ENCODE measurements at regions not wholly inside any gene's neighbourhood (a gene's known extent, or its start where the extent isn't known, plus 50 kb on each side); places are given as distances from the start of the nearest gene placed in this dataset.
"Not testable (repeated sequence)": the region's sequence is repeated elsewhere in the genome, so short reads cannot be mapped to it uniquely, and the experiment has no call there.

DNA sequence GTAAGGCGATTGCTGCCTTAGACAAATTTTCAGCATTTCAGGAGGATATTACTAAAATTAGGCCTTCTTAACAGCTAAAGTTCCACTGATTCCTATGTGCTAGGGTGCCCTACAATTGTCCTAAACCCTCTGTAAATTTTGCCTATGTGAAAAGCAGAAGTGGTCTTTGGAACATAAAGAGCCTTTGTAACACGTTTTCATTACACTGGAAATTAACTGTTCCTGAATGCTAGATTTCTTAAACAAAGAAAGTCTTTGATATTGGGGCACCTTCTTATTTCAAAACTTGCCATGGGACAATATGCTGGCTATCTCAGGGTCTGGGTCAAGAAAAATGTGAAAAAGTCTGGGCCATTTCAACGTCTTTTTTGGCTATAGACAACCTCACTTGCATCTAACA, 60.4 kb upstream of the MOCS2 start:
- TF ChIP-seq, protein P1, sequence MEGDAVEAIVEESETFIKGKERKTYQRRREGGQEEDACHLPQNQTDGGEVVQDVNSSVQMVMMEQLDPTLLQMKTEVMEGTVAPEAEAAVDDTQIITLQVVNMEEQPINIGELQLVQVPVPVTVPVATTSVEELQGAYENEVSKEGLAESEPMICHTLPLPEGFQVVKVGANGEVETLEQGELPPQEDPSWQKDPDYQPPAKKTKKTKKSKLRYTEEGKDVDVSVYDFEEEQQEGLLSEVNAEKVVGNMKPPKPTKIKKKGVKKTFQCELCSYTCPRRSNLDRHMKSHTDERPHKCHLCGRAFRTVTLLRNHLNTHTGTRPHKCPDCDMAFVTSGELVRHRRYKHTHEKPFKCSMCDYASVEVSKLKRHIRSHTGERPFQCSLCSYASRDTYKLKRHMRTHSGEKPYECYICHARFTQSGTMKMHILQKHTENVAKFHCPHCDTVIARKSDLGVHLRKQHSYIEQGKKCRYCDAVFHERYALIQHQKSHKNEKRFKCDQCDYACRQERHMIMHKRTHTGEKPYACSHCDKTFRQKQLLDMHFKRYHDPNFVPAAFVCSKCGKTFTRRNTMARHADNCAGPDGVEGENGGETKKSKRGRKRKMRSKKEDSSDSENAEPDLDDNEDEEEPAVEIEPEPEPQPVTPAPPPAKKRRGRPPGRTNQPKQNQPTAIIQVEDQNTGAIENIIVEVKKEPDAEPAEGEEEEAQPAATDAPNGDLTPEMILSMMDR (IDR thresholded peaks at IDR 0.05; ENCODE audit: extremely low read depth, insufficient read depth, missing control alignments) = no peak
- in situ Hi-C loops (cut with MboI; ENCODE audit: low pct_unique_long_range_greater_than_20kb, low sequenced_read_pairs, unreplicated experiment) = loop anchor here (25.0 kb wide), 1 partner anchor 1067 kb away; no protein-coding TSS in a partner anchor
- no peak for DNase-seq (ENCODE audit: low spot score)

DNA sequence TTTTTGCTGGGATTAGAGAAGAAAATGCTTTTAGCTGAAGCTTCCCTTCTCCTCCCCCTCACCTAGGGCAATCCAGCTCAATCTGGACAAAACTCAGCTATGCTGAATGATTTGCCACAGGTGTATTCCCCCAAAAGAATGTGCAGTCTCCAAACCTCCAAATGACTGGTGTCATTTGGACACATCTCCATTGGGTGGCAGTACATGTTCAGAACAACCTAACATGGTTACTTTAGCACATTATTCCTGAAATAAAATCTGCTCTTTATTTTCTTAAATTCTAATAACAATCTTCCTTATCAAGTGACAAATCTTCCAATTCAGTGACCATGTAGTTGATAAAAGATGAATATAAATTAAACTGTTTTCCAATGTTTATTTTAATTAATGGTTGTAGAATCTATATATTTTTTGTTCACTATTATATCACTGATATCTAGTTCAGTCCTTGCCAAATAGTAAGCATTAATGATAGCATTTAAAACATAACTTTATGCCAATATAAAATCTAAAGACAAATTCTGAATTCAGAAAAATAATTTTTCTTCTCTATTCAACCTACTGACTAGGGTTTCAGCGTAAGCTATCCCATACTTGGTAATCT, 61.3 kb upstream of the MOCS2 start:
- peak; percentile 28 for DNase-seq (ENCODE audit: low spot score)
- in situ Hi-C loops (cut with MboI; ENCODE audit: low pct_unique_long_range_greater_than_20kb, low sequenced_read_pairs, unreplicated experiment) = loop anchor here (25.0 kb wide), 1 partner anchor 1066 kb away; no protein-coding TSS in a partner anchor
- TF ChIP-seq, protein P1 (IDR thresholded peaks at IDR 0.05; ENCODE audit: extremely low read depth, insufficient read depth, missing control alignments) = peak; percentile 73

DNA sequence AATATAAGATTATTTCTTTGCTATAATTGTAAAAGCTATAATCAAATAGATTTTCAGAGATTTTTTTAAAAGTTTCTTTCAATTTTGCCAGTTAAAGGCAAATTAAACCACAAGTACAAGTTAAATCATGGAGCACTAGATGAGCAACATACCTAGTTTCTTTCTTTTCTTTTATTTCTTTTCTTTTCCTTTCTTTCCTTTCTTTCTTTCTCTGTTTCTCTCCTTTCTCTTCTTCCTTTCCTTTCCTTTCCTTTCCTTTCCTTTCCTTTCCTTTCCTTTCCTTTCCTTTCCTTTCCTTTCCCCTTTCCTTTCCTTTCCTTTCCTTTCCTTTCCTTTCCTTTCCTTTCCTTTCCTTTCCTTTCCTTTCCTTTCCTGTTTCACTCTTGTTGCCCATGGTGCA, 62.5 kb upstream of the MOCS2 start:
- in situ Hi-C loops (cut with MboI; ENCODE audit: low pct_unique_long_range_greater_than_20kb, low sequenced_read_pairs, unreplicated experiment) = loop anchor here (25.0 kb wide), 1 partner anchor 1065 kb away; no protein-coding TSS in a partner anchor
- DNase-seq (ENCODE audit: low spot score) = not testable (repeated sequence)

DNA sequence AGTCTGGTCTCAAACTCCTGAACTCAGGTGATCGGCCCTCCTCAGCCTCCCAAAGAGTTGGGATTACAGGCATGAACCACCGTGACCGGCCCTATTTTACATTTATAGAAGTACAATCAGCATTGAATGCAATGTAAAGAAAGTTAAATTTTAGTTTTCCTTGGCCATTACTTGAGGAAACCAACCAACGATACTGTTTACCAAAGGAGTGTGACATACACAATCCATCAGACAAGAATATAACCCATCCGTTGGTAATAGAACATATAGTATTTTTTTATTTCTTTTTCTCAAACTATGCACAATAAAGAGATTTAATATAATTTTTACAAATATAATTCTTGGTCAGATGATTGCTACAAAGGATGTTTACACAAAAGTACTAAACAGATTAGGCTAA, 63.1 kb upstream of the MOCS2 start:
- in situ Hi-C loops (cut with MboI; ENCODE audit: low pct_unique_long_range_greater_than_20kb, low sequenced_read_pairs, unreplicated experiment) = loop anchor here (25.0 kb wide), 1 partner anchor 1065 kb away; no protein-coding TSS in a partner anchor
- no peak for DNase-seq (ENCODE audit: low spot score)
- TF ChIP-seq, protein P1 (IDR thresholded peaks at IDR 0.05; ENCODE audit: extremely low read depth, insufficient read depth, missing control alignments) = no peak

DNA sequence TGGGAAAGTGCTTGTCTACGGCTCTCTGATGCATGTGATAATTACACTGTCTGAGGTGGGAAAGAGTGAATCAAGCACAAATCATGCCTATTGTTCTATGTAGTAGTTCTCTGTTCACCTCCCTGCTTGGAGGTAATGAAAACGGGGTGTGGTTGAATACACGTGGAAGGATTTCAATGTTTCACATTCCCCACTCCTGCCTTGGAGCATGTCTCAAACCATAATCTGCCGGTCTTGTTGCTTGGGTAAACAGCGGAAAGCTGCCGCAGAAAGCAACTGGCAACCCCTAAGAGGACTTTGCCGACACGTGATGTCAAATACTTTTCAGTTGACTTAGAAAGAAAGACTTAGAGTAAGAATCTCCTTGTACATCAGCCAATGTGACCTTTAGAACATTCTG, 63.5 kb upstream of the MOCS2 start:
- TF ChIP-seq, protein P1 (IDR thresholded peaks at IDR 0.05; ENCODE audit: extremely low read depth, insufficient read depth, missing control alignments) = no peak
- DNase-seq (ENCODE audit: low spot score) = no peak
- in situ Hi-C loops (cut with MboI; ENCODE audit: low pct_unique_long_range_greater_than_20kb, low sequenced_read_pairs, unreplicated experiment) = loop anchor here (25.0 kb wide), 1 partner anchor 1064 kb away; no protein-coding TSS in a partner anchor

DNA sequence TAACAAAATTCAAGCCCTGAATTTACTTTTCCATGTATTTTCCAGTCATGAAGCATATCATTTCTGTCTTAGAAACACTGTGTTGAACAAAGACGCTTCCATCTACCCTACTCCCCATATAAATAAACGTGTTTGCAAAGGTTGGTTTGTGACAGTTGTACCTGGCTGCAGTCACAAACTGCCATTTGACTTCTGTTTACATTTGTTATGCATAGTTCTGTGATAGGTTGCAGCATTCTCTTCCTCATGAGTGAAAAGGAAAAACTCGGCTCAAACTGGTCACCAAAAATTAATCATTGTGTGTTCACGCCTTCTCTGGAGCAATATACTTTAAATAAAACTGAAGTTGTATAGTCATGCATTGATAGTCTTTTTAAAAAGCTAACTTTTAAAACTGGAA, 69.3 kb upstream of the MOCS2 start:
- TF ChIP-seq, protein P1 (IDR thresholded peaks at IDR 0.05; ENCODE audit: extremely low read depth, insufficient read depth, missing control alignments) = no peak
- no peak for DNase-seq (ENCODE audit: low spot score)
- in situ Hi-C loops (cut with MboI; ENCODE audit: low pct_unique_long_range_greater_than_20kb, low sequenced_read_pairs, unreplicated experiment) = no loop called here

DNA sequence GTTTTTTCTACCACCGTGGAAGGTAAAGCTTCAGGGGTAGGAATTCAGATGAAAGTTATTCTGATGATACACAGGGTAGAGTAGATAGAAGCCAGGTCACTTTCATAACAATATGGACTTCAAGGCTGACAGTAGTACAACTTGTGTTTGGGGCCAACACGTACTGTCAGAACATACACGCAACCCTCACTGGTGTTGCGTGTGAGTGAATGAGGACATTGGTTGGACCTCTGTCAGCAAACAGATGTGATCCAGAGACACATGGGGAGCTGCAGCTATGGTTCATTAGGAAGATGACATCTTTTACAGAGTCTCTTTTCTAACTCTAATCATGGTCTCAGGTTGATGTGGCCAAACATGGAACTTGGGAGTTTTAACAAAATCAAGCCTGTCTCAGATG, 70.1 kb upstream of the MOCS2 start:
- no peak for DNase-seq (ENCODE audit: low spot score)
- in situ Hi-C loops (cut with MboI; ENCODE audit: low pct_unique_long_range_greater_than_20kb, low sequenced_read_pairs, unreplicated experiment) = no loop called here
- TF ChIP-seq, protein P1 (IDR thresholded peaks at IDR 0.05; ENCODE audit: extremely low read depth, insufficient read depth, missing control alignments) = no peak
